ENCODE measurements at regions not wholly inside any gene's neighbourhood (a gene's known extent, or its start where the extent isn't known, plus 50 kb on each side); places are given as distances from the start of the nearest gene placed in this dataset.

DNA sequence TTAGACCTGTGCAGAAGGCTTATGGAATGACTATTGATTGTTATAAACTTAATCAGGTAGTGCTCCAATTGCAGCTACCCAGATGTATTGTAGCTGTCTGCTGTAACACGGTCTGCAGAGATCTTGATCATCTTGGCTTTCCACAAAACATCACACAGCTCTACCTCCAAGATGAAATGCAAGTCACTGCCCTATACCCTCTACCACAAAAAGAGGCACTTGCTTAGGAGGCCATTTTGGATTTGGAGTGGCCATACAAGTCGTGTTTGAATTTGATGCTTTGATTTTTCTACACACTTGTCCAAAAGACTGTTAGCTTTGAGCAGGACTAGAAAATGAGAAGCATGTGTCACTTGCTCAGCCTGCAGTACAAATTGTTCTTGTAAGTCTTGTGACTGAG, 377.2 kb downstream of the TNS3 start:
- H3K27ac Mint-ChIP-seq = no peak overlapping the region
- no peaks in the 10 kb centered on the region for H3K36me3 Mint-ChIP-seq (ENCODE audit: low read depth)
- peaks cover 3% of the 10 kb centered on the region for H3K9me3 Mint-ChIP-seq
- H3K27me3 Mint-ChIP-seq (ENCODE audit: low read depth) = peaks cover 3% of the 10 kb centered on the region
- H3K4me1 Mint-ChIP-seq = no peaks in the 10 kb centered on the region
- TF ChIP-seq, protein P1, sequence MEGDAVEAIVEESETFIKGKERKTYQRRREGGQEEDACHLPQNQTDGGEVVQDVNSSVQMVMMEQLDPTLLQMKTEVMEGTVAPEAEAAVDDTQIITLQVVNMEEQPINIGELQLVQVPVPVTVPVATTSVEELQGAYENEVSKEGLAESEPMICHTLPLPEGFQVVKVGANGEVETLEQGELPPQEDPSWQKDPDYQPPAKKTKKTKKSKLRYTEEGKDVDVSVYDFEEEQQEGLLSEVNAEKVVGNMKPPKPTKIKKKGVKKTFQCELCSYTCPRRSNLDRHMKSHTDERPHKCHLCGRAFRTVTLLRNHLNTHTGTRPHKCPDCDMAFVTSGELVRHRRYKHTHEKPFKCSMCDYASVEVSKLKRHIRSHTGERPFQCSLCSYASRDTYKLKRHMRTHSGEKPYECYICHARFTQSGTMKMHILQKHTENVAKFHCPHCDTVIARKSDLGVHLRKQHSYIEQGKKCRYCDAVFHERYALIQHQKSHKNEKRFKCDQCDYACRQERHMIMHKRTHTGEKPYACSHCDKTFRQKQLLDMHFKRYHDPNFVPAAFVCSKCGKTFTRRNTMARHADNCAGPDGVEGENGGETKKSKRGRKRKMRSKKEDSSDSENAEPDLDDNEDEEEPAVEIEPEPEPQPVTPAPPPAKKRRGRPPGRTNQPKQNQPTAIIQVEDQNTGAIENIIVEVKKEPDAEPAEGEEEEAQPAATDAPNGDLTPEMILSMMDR (IDR thresholded peaks at IDR 0.05; ENCODE audit: unreplicated experiment in 3 of 3) = no peak
- no peak overlapping the region for H3K4me3 Mint-ChIP-seq

DNA sequence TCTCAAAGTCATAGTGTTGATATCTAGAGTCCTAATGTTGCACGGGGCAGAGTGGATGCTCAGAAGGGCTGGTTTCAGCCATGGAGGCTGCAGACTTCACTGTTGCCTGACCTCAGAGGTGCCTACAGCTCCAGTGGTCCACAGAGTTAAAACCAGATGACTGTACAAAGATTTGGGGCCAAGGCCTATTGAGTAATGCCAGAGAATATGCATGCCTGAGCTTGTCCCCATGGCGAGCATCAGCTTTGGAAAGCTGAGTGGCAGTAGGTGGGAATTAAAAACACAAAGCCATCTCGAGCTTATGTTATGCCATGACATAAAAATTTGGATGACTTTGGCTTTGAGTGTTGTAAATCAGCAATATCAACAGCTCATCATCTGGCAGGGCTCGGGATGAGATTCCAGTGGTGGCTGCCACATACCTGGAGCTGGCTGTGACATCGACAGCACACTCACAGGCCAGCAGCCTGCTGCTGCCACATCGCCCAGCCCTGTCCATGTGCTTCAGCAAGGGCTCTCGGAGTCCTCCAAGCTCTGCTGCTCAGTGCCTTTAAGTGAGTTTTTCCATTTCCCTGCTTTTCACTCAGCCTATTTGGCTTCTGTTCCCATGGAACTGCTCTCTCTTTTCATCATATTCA, 379.6 kb downstream of the TNS3 start:
- no peak overlapping the region for H3K4me3 Mint-ChIP-seq
- no peaks in the 10 kb centered on the region for H3K36me3 Mint-ChIP-seq (ENCODE audit: low read depth)
- TF ChIP-seq, protein P1 (IDR thresholded peaks at IDR 0.05; ENCODE audit: unreplicated experiment in 3 of 3) = no peak

DNA sequence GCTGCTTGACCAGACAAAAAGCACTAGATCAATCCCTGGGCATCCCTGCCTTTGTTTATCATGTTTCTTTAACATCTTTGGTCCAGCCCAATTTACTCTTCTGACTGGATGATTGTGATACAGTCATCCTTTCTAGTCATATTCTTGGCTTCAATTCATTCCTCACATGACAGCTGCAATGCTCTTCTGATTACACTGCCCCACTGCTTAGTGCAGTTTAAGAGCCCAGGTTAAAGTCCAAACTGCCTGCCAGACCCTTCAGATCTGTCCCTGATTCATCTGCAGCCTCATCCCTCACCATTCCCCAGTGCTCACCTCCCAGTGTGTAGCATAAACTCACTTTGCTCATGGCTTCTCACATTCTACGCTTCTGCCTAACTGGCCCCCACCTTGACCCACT, 383.8 kb downstream of the TNS3 start:
- TF ChIP-seq, protein P1 (IDR thresholded peaks at IDR 0.05; ENCODE audit: unreplicated experiment in 3 of 3) = no peak
- Mint-ChIP-seq H3K9me3 (no peaks in the 10 kb centered on the region), H3K27me3 (ENCODE audit: low read depth) (peaks cover 7% of the 10 kb centered on the region), H3K4me3 (no peak overlapping the region), H3K36me3 (ENCODE audit: low read depth) (no peaks in the 10 kb centered on the region), H3K27ac (no peak overlapping the region), H3K4me1 (peaks cover 9% of the 10 kb centered on the region)

More for the DNA sequence above, 379.6 kb downstream of the TNS3 start:
- Mint-ChIP-seq H3K27me3 (ENCODE audit: low read depth) (peaks cover 3% of the 10 kb centered on the region), H3K4me1 (peaks cover 6% of the 10 kb centered on the region), H3K27ac (no peak overlapping the region), H3K9me3 (peaks cover 3% of the 10 kb centered on the region)

DNA sequence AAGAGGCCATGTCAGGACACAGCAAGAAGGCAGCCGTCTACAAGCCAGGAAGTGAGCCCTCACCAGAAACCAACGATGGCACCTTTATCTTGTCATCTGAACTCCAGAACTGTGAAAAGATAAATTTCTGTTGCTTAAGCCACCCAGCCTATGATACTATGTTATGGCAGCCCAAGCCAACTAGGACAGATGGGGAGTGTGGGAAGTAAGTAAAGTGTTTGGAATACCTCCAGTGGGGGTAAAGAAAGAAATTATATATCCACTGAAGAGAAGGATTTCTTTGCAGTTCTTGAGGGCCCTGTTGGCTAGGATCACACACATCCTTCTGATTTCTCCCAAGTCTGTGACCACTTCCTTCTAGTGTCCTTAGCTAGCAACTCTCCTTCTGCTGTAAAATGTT, 384.4 kb downstream of the TNS3 start:
- Mint-ChIP-seq H3K4me3 (no peak overlapping the region), H3K27me3 (ENCODE audit: low read depth) (peaks cover 7% of the 10 kb centered on the region)
- TF ChIP-seq, protein P1 (IDR thresholded peaks at IDR 0.05; ENCODE audit: unreplicated experiment in 3 of 3) = no peak

DNA sequence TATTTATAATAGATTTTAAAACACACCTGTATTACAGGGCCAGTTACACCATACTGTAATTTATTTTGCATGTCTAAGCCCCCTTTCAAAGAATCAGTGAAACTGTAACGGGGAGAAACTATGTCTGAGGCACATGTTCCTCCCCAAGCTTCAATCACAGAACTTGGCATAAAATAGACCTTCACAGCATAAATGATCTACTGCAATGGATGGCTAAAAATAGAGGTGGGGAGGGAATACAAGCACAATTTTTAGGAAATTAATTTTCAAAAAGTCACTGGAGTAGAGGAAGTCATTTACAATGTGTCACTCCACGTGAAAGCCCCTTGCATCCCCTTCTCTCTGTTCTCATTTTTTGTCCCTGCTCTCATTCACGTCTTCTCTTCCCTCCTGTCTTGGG, 385.2 kb downstream of the TNS3 start:
- no peaks in the 10 kb centered on the region for H3K9me3 Mint-ChIP-seq
- peaks cover 9% of the 10 kb centered on the region for H3K4me1 Mint-ChIP-seq
- H3K4me3 Mint-ChIP-seq = no peak overlapping the region
- TF ChIP-seq, protein P1 (IDR thresholded peaks at IDR 0.05; ENCODE audit: unreplicated experiment in 3 of 3) = no peak
- H3K36me3 Mint-ChIP-seq (ENCODE audit: low read depth) = no peaks in the 10 kb centered on the region
- peaks cover 7% of the 10 kb centered on the region for H3K27me3 Mint-ChIP-seq (ENCODE audit: low read depth)
- H3K27ac Mint-ChIP-seq = no peak overlapping the region

More for the DNA sequence above, 384.4 kb downstream of the TNS3 start:
- H3K9me3 Mint-ChIP-seq = no peaks in the 10 kb centered on the region
- no peak overlapping the region for H3K27ac Mint-ChIP-seq
- H3K36me3 Mint-ChIP-seq (ENCODE audit: low read depth) = no peaks in the 10 kb centered on the region
- H3K4me1 Mint-ChIP-seq = peaks cover 9% of the 10 kb centered on the region

DNA sequence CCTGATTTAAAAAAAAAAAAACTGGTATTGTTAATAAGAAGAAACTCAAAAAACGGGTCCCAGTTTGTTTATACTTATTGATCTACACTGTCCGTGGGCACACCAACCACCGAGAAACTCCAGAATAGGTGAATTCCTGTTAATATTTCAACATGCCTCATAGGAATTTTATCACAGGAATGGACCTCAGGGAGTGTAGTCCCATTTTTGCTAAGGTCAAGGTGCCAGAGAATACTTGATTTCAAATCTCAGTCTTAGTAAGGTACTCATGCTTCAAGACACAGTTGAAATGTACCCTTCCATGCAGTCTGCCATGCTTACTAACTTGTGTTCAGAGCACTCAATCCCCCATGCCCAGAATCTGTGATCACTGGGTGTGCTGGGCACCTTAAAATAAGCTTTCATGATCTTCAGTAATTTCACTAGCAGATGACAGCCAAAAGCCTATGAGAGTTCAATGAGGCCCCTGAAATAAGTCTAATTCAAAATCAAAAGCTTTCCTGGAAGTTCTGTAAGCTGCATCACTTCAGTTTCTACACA, 385.7 kb downstream of the TNS3 start:
- TF ChIP-seq, protein P1 (IDR thresholded peaks at IDR 0.05; ENCODE audit: unreplicated experiment in 3 of 3) = peak in 1 of 3 experiments; percentile 3
- H3K27me3 Mint-ChIP-seq (ENCODE audit: low read depth) = peaks cover 7% of the 10 kb centered on the region
- H3K27ac Mint-ChIP-seq = no peak overlapping the region
- no peak overlapping the region for H3K4me3 Mint-ChIP-seq
- no peaks in the 10 kb centered on the region for H3K9me3 Mint-ChIP-seq
- H3K36me3 Mint-ChIP-seq (ENCODE audit: low read depth) = no peaks in the 10 kb centered on the region
- H3K4me1 Mint-ChIP-seq = peaks cover 9% of the 10 kb centered on the region

All from nephron (organoid).